ENCODE measurements at regions not wholly inside any gene's neighbourhood (a gene's known extent, or its start where the extent isn't known, plus 50 kb on each side); places are given as distances from the start of the nearest gene placed in this dataset.
"Not testable (repeated sequence)": the region's sequence is repeated elsewhere in the genome, so short reads cannot be mapped to it uniquely, and the experiment has no call there.

GRCh38 chr13:44652168-44652567 lies 76.0 kb upstream of the TSC22D1 start:
- DNase-seq, result no peak

- DNase-seq, result no peak
These were observed 75.6 kb upstream of the TSC22D1 start for GRCh38 chr13:44651724-44652123.

DNA sequence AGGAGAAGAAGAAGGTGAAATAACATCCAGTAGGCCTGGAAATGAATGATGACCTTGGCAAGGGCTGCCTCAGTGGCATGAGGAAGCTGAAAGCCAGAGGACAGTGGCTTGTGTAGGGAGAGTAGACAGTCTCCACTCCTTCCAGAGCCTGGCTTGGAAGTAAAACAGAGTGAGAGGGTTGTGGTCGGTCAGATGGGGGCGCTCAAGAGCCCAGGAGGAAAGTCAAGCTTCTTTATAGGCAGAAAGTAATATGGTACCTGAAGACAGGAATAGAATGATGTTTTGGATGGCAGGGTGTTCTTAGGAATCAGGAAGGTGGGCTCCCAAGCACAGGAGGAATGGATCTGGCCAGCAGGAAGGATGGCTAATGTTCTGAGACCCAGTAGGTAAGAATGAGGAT lies 75.1 kb upstream of the TSC22D1 start:
- DNase-seq, result no peak

- DNase-seq, result no peak
These were observed 73.7 kb upstream of the TSC22D1 start for GRCh38 chr13:44649834-44650233.

DNA sequence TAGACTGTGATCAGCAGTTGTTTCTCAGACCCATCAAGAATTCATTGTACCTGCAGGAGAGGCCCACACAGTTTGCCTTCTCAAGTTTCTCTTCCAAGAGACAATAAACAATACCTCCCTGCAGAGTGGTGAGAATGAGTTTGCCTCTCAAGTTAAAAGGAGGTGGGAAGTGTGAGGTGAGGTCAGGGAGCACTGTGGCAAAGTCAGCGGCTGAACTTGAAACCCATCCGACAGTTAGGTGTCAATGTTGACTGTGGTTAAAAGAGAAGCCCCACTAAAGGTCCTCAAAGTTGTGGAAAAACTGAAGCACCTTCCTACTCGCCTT lies 72.9 kb upstream of the TSC22D1 start:
- no peak for DNase-seq

GRCh38 chr13:44648392-44649103 lies 72.4 kb upstream of the TSC22D1 start:
- DNase-seq, result no peak

GRCh38 chr13:44647560-44647959 lies 71.4 kb upstream of the TSC22D1 start:
- not testable (repeated sequence) for DNase-seq

DNA sequence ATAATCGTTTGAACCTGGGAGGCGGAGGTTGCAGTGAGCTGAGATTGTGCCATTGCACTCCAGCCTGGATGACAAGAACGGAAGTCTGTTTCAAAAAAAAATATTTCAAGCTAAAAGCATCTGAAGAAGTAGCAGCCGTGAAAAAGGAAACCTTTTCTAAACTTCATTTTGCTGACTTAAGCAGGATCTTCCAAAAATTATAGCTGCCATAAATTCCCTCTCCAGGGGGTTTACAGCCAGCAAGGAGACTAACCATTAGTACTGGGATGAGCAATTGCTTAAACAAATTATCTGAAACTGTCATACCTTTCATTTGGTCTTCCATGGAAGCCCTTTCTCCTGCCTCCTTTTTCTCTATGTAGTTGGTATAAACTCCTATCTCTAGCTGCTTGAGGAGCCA lies 69.9 kb upstream of the TSC22D1 start:
- DNase-seq, result no peak

GRCh38 chr13:44643256-44643655 lies 67.1 kb upstream of the TSC22D1 start:
- no peak for DNase-seq

- DNase-seq, result no peak
These were observed 61.5 kb upstream of the TSC22D1 start for GRCh38 chr13:44637581-44637980.

DNA sequence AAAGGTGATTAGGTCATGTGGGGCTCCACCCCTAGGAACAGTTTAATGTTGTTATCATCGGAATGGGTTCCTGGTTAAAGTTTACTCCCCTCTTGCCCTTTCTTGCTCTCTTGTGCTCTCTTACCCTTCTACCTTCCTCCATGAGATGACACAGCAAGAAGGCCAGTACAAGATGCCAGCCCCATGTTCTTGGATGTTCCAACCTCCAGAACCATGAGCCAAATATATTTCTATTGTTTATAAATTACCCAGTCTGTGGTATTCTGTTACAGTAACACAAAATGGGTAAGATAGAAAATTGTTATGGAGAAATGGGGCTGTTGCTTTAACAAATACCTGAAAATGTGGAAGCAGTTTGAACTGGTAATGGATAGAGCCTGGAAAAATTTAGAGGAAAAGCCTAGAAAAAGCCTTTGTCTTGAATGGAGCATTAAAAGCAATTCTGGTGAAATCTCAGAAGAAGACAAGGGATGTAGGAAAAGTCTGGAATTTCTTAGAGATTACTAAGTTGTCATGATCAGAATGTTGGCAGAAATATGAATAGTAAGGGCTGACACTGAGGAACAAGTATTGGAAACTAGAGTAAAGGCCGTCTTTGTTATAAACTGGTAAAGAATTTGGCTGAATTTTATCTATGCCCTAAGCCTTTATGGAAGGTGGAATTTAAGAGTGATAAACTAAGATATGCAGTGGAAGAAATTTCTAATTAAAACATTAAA lies 53.5 kb upstream of the TSC22D1 start:
- no peak for DNase-seq

- DNase-seq, result not testable (repeated sequence)
These were observed 52.7 kb upstream of the TSC22D1 start for GRCh38 chr13:44628826-44629225.

DNA sequence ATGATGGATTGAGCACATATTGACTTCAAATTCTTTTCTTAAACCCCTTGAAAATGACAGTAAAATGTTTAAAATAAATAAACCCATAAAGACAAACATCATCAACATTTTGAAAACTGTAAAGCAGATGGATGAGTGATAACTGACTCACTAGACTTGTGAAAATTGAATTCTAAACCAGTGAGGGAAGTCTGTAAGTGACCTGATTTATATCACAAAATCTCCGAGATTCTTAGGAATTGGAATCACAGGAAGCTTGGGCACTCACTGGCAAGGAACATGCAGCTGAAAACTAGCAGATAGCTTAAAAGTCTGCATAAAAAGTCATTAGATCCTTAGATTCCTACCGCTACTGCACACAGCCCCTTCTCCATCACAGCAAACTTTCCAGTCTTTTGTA lies 51.3 kb upstream of the TSC22D1 start:
- DNase-seq, result no peak

DNA sequence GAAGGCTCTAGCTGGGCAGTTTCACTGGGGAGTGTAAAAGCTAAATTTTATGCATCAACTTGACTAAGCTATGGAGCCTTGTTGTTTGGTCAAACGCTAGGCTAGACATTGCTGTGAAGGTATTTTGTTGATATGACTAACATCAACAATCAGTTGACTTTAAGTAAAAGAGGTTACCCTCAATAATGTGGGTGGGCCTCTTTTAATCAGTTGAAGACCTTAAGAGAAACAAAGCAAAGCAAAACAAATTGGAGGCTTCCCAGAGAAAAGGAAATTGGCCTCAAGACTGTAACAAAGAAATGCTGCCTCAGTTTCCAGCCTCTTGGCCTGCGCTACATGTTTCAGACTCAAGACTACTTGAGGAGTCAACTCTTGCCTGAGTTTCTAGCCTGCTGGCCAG lies 50.0 kb upstream of the TSC22D1 start:
- no peak for DNase-seq
